Mesothelial cell of epicardium (in vitro differentiated cells): ENCODE measurements at regions not wholly inside any gene's neighbourhood (a gene's known extent, or its start where the extent isn't known, plus 50 kb on each side); places are given as distances from the start of the nearest gene placed in this dataset.

Experiments used
- DNase-seq, 2 experiments: peaks; one replicate each; pipeline ENCODE4 v3.0.0; 2021; ENCODE audit warnings: low spot score in 2 of 2; ENCODE audit not compliant: unreplicated experiment in 2 of 2
- H3K27ac Mint-ChIP-seq: 2 replicates; pipeline ENCODE4 v1.8.0; 2021; ENCODE audit warnings: mixed read lengths
- H3K27me3 Mint-ChIP-seq: 2 replicates; pipeline ENCODE4 v1.8.0; 2021; ENCODE audit warnings: low read depth, mixed read lengths
- H3K36me3 Mint-ChIP-seq: 2 replicates; pipeline ENCODE4 v1.8.0; 2021; ENCODE audit warnings: mixed read lengths
- H3K4me1 Mint-ChIP-seq: 2 replicates; pipeline ENCODE4 v1.8.0; 2021; ENCODE audit warnings: mixed read lengths
- H3K4me3 Mint-ChIP-seq: 2 replicates; pipeline ENCODE4 v1.8.0; 2021; ENCODE audit warnings: mild to moderate bottlenecking, moderate library complexity, mixed read lengths
- H3K9me3 Mint-ChIP-seq: 2 replicates; pipeline ENCODE4 v1.8.0; 2021; ENCODE audit warnings: mixed read lengths
- CTCF ChIP-seq: fragments of 200-600 bp; sonication (generic); IDR thresholded peaks from one replicate; pipeline ENCODE4 v1.5.0; 2021; ENCODE audit warnings: antibody characterized with exemption; ENCODE audit not compliant: unreplicated experiment

- H3K27me3 Mint-ChIP-seq, result peaks cover 13% of the 10 kb centered on the region
- no peak overlapping the region for H3K27ac Mint-ChIP-seq
- peaks cover 19% of the 10 kb centered on the region for H3K9me3 Mint-ChIP-seq
- TF ChIP-seq CTCF, result no peak
- DNase-seq, result no peak
- H3K36me3 Mint-ChIP-seq, result no peaks in the 10 kb centered on the region
- no peak overlapping the region for H3K4me3 Mint-ChIP-seq
- no peaks in the 10 kb centered on the region for H3K4me1 Mint-ChIP-seq
These were observed 327.1 kb downstream of the GLRX3 start for GRCh38 chr10:130463104-130463875.

GRCh38 chr10:130463876-130464364, 327.7 kb downstream of the GLRX3 start:
- no peak overlapping the region for H3K4me3 Mint-ChIP-seq
- H3K27me3 Mint-ChIP-seq, result peaks cover 9% of the 10 kb centered on the region
- H3K4me1 Mint-ChIP-seq, result no peaks in the 10 kb centered on the region
- no peak overlapping the region for H3K27ac Mint-ChIP-seq
- no peak for DNase-seq
- TF ChIP-seq CTCF, result no peak
- H3K36me3 Mint-ChIP-seq, result no peaks in the 10 kb centered on the region
- H3K9me3 Mint-ChIP-seq, result peaks cover 24% of the 10 kb centered on the region

GRCh38 chr10:130464426-130464825, 328.2 kb downstream of the GLRX3 start:
- Mint-ChIP-seq H3K36me3 (no peaks in the 10 kb centered on the region), H3K4me3 (no peak overlapping the region), H3K4me1 (no peaks in the 10 kb centered on the region), H3K27me3 (peaks cover 11% of the 10 kb centered on the region), H3K9me3 (peaks cover 28% of the 10 kb centered on the region), H3K27ac (no peak overlapping the region)
- TF ChIP-seq CTCF, result no peak
- DNase-seq, result no peak

GRCh38 chr10:130466271-130466997, 330.2 kb downstream of the GLRX3 start:
- peaks cover 32% of the 10 kb centered on the region for H3K9me3 Mint-ChIP-seq
- H3K4me3 Mint-ChIP-seq, result no peak overlapping the region
- H3K27ac Mint-ChIP-seq, result no peak overlapping the region
- no peaks in the 10 kb centered on the region for H3K36me3 Mint-ChIP-seq
- no peak for TF ChIP-seq CTCF
- DNase-seq, result no peak
- no peaks in the 10 kb centered on the region for H3K4me1 Mint-ChIP-seq
- peaks cover 15% of the 10 kb centered on the region for H3K27me3 Mint-ChIP-seq

- Mint-ChIP-seq H3K4me3 (no peak overlapping the region), H3K27ac (no peak overlapping the region), H3K36me3 (no peaks in the 10 kb centered on the region), H3K9me3 (peaks cover 32% of the 10 kb centered on the region), H3K4me1 (no peaks in the 10 kb centered on the region), H3K27me3 (peaks cover 21% of the 10 kb centered on the region)
- no peak for DNase-seq
- TF ChIP-seq CTCF, result no peak
These were observed 334.1 kb downstream of the GLRX3 start for GRCh38 chr10:130470286-130470685.
